ENCODE measurements at regions not wholly inside any gene's neighbourhood (a gene's known extent, or its start where the extent isn't known, plus 50 kb on each side); places are given as distances from the start of the nearest gene placed in this dataset.

DNA sequence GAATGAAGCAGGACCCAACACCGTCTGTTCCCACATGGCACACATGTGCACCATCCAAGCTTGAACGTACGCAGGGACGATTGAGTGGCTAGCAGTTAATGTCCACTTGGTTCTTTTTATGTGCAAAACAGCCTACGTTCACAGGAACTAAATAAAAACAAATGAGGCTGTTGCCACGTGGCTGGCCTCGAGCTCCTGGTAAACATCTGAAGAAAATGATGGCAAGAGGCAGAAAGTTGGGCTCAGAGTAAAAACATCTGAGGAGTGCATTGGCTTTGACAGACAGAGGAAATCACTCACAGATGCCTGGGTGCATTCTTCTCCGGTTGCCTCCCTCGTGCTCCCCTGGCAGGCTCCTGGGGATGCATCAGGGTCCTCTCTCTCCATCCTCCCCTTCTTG, 177.9 kb downstream of the NRP2 start:
- CTCF ChIA-PET: no interaction called here
- TF ChIP-seq BHLHE40 (IDR thresholded peaks at IDR 0.05; ENCODE audit: borderline replicate concordance) (no peak), HDGF (IDR thresholded peaks at IDR 0.05; ENCODE audit: borderline replicate concordance) (no peak), FOXM1 (IDR thresholded peaks at IDR 0.05; ENCODE audit: borderline replicate concordance) (no peak), ARNT (IDR thresholded peaks at IDR 0.05) (no peak), SP1 (IDR thresholded peaks at IDR 0.05) (no peak), L3MBTL2 (conservative IDR thresholded peaks at IDR 0.05) (no peak), ZNF384 (IDR thresholded peaks at IDR 0.05) (no peak), SUZ12 (IDR thresholded peaks at IDR 0.05) (no peak)
- POLR2A ChIA-PET: no interaction called here
- no peak for DNase-seq (ENCODE audit: extremely low spot score)

DNA sequence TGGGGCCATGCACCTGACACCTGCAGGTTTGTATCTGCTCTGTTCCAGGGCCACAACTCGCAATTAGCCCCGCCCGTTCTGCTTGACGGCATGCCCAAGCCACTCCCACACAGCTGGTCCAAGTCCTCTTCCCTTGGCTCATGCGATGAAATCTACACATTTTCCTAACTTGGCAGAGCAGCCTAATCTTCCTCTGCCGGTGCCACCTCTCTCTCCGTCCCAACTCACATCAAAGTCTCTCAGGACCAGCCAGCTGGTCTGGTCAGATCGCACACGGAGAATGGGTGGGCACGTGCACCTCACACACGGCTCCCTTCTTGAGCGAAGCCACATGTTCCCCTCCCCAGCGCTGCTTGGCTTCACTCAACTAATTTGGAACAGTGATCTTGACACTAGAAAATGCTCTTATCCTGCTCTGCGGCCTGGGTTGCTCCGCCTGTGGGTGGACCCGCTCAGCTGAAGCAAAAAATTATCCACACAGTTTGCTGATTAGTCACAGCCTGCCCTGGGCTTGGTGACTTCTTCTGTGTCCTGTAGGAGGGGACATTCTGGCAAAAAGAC, 176.7 kb downstream of the NRP2 start:
- ChIA-PET POLR2A (no interaction called here), CTCF (no interaction called here)
- TF ChIP-seq FOXM1 (IDR thresholded peaks at IDR 0.05; ENCODE audit: borderline replicate concordance) (no peak), BHLHE40 (IDR thresholded peaks at IDR 0.05; ENCODE audit: borderline replicate concordance) (no peak), LEF1 (IDR thresholded peaks at IDR 0.05; ENCODE audit: borderline replicate concordance) (no peak), SP1 (IDR thresholded peaks at IDR 0.05) (no peak)
- DNase-seq (ENCODE audit: extremely low spot score): no peak

DNA sequence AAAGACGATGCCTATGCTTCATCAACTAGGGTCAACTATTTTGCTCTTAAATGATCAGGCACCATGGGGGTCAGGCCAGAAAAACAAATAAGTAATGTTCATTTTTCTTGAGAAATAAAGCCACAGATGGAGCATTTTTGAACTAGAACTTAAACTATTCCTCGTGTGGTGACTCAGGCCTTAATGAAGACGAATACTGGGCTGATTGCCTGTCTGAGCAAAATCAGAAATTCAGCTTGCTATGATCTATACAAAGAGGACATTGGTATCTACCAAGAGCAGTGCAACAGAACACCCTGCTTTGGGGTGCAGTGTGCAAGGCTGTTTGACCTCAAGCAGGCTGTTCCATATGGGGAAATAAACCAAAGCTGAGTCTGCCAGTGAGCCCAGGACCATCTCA, 176.0 kb downstream of the NRP2 start:
- POLR2A ChIA-PET: no interaction called here
- CTCF ChIA-PET: no interaction called here
- no peak for TF ChIP-seq TARDBP (IDR thresholded peaks at IDR 0.05)
- no peak for TF ChIP-seq NFRKB (IDR thresholded peaks at IDR 0.05)
- TF ChIP-seq FOXM1 (IDR thresholded peaks at IDR 0.05; ENCODE audit: borderline replicate concordance): no peak
- TF ChIP-seq SP1 (IDR thresholded peaks at IDR 0.05): no peak
- TF ChIP-seq ARNT (IDR thresholded peaks at IDR 0.05): no peak
- TF ChIP-seq ELF4 (IDR thresholded peaks at IDR 0.05): no peak
- TF ChIP-seq CTBP1 (IDR thresholded peaks at IDR 0.05; ENCODE audit: borderline replicate concordance): no peak
- TF ChIP-seq HDGF (IDR thresholded peaks at IDR 0.05; ENCODE audit: borderline replicate concordance): no peak
- TF ChIP-seq, protein P1, sequence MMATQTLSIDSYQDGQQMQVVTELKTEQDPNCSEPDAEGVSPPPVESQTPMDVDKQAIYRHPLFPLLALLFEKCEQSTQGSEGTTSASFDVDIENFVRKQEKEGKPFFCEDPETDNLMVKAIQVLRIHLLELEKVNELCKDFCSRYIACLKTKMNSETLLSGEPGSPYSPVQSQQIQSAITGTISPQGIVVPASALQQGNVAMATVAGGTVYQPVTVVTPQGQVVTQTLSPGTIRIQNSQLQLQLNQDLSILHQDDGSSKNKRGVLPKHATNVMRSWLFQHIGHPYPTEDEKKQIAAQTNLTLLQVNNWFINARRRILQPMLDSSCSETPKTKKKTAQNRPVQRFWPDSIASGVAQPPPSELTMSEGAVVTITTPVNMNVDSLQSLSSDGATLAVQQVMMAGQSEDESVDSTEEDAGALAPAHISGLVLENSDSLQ (IDR thresholded peaks at IDR 0.05): no peak
- no peak for TF ChIP-seq LEF1 (IDR thresholded peaks at IDR 0.05; ENCODE audit: borderline replicate concordance)
- DNase-seq (ENCODE audit: extremely low spot score): no peak

DNA sequence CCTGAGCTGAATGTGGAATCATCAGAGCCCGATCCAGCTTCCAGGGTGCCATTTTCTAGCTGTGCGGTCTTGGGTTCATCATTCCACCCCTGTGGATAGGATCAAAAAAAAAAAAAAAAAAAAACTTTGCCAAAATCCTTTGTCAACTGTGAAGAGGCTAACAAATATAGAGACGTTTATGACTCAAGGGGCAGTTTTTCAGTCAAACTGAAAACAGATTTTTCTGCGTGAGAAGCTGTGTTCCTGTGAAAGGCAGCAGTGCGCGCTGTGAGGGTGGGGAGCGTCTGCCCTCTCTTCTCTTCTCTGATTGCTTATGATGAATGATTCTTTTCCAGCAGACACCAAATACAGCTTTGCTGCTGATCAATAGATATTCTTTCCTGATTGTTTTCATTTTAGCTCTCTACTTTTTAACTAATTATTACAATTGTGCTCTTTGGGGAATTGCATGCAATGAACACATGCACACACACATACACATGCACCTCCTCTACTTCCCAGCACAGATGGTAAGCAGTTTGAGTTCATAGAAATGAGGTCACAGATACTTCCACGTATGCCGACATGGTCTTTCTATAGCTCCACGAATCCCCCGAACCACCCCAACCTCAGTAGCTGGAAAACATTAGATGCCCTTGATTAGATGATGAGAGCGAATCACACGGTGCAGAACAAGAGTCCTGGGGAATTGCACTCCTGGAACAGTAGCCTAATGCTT, 175.4 kb downstream of the NRP2 start:
- ChIA-PET CTCF (interaction anchor here (0.6 kb wide), 1 partner anchor 90 kb away, joined by 3 read pairs; no protein-coding TSS in a partner anchor), POLR2A (no interaction called here)
- TF ChIP-seq, protein P1 (IDR thresholded peaks at IDR 0.05): no peak
- TF ChIP-seq TARDBP (IDR thresholded peaks at IDR 0.05): no peak
- TF ChIP-seq BHLHE40 (IDR thresholded peaks at IDR 0.05; ENCODE audit: borderline replicate concordance): no peak
- no peak for TF ChIP-seq NFRKB (IDR thresholded peaks at IDR 0.05)
- TF ChIP-seq SP1 (IDR thresholded peaks at IDR 0.05): no peak
- no peak for TF ChIP-seq ZNF384 (IDR thresholded peaks at IDR 0.05)
- no peak for TF ChIP-seq ARNT (IDR thresholded peaks at IDR 0.05)
- TF ChIP-seq L3MBTL2 (conservative IDR thresholded peaks at IDR 0.05): no peak
- no peak for TF ChIP-seq CTBP1 (IDR thresholded peaks at IDR 0.05; ENCODE audit: borderline replicate concordance)
- TF ChIP-seq FOXA1 (IDR thresholded peaks at IDR 0.05): no peak
- TF ChIP-seq SUZ12 (IDR thresholded peaks at IDR 0.05): no peak
- no peak for TF ChIP-seq LEF1 (IDR thresholded peaks at IDR 0.05; ENCODE audit: borderline replicate concordance)
- TF ChIP-seq FOXK2 (IDR thresholded peaks at IDR 0.05): no peak
- TF ChIP-seq FOXM1 (IDR thresholded peaks at IDR 0.05; ENCODE audit: borderline replicate concordance): no peak
- no peak for TF ChIP-seq HDGF (IDR thresholded peaks at IDR 0.05; ENCODE audit: borderline replicate concordance)
- DNase-seq (ENCODE audit: extremely low spot score): no peak

DNA sequence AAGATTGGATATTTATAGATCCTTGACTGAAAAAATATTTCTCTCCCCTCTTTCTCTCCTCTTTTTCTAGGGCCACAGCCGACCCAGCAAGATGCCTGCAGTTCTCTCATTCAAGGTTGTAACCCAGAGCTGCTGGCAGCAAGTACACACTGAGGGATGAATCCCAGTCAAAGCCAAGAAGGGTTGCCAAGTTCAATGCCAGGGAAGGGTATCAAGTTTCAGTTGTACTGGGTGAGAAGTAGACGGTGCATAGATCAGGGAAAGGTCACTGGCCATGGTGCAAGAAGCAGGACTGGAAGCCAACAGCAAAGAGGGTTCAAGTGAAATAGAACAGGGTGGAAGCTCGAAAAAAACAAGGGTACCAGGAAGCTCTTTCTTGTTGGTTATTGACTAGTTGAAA, 170.2 kb downstream of the NRP2 start:
- no peak for TF ChIP-seq BHLHE40 (IDR thresholded peaks at IDR 0.05; ENCODE audit: borderline replicate concordance)
- TF ChIP-seq SUZ12 (IDR thresholded peaks at IDR 0.05): no peak
- no peak for TF ChIP-seq TARDBP (IDR thresholded peaks at IDR 0.05)
- no peak for TF ChIP-seq ELF4 (IDR thresholded peaks at IDR 0.05)
- TF ChIP-seq LEF1 (IDR thresholded peaks at IDR 0.05; ENCODE audit: borderline replicate concordance): no peak
- no peak for TF ChIP-seq FOXK2 (IDR thresholded peaks at IDR 0.05)
- no peak for TF ChIP-seq FOXM1 (IDR thresholded peaks at IDR 0.05; ENCODE audit: borderline replicate concordance)
- no peak for TF ChIP-seq ARNT (IDR thresholded peaks at IDR 0.05)
- TF ChIP-seq CTBP1 (IDR thresholded peaks at IDR 0.05; ENCODE audit: borderline replicate concordance): no peak
- no peak for TF ChIP-seq NFRKB (IDR thresholded peaks at IDR 0.05)
- no peak for DNase-seq (ENCODE audit: extremely low spot score)
- ChIA-PET CTCF (no interaction called here), POLR2A (no interaction called here)

DNA sequence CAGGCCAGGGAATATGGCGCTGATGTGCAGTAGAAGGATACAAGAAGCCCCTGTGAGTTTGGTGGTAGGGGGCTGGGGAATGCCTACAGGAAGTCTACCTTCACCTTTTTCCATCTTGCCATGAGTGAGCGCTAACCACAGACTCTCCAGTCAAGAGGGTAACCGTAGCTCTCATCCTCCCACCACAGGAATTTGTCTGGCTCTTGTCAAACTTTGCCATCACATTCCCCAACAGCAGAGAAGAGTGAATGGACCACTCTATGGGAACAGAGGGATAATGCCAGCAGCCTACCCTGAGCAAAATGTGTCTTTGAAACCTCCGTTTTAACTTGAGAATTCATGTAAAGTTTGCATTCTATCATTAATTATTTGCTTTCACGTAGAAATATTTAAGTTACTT, 168.3 kb downstream of the NRP2 start:
- POLR2A ChIA-PET: no interaction called here
- TF ChIP-seq L3MBTL2 (conservative IDR thresholded peaks at IDR 0.05): no peak
- TF ChIP-seq, protein P1 (IDR thresholded peaks at IDR 0.05): no peak
- no peak for TF ChIP-seq ELF4 (IDR thresholded peaks at IDR 0.05)
- TF ChIP-seq ARNT (IDR thresholded peaks at IDR 0.05): no peak
- TF ChIP-seq SP1 (IDR thresholded peaks at IDR 0.05): no peak
- no peak for TF ChIP-seq LEF1 (IDR thresholded peaks at IDR 0.05; ENCODE audit: borderline replicate concordance)
- no peak for TF ChIP-seq FOXM1 (IDR thresholded peaks at IDR 0.05; ENCODE audit: borderline replicate concordance)
- TF ChIP-seq TARDBP (IDR thresholded peaks at IDR 0.05): no peak
- TF ChIP-seq FOXA1 (IDR thresholded peaks at IDR 0.05): no peak
- TF ChIP-seq NFRKB (IDR thresholded peaks at IDR 0.05): no peak
- TF ChIP-seq BHLHE40 (IDR thresholded peaks at IDR 0.05; ENCODE audit: borderline replicate concordance): no peak
- no peak for TF ChIP-seq ZNF384 (IDR thresholded peaks at IDR 0.05)
- no peak for TF ChIP-seq SUZ12 (IDR thresholded peaks at IDR 0.05)
- no peak for TF ChIP-seq FOXK2 (IDR thresholded peaks at IDR 0.05)
- TF ChIP-seq CTBP1 (IDR thresholded peaks at IDR 0.05; ENCODE audit: borderline replicate concordance): no peak
- no peak for TF ChIP-seq HDGF (IDR thresholded peaks at IDR 0.05; ENCODE audit: borderline replicate concordance)
- DNase-seq (ENCODE audit: extremely low spot score): no peak
- CTCF ChIA-PET: no interaction called here
